Peyer's patch (tissue), 4 donors: ENCODE measurements at regions not wholly inside any gene's neighbourhood (a gene's known extent, or its start where the extent isn't known, plus 50 kb on each side); places are given as distances from the start of the nearest gene placed in this dataset.

Experiments
- DNase-seq, 3 donors: peaks; one replicate each; pipeline ENCODE4 v3.0.0-alpha.2; 2017 to 2019
- H3K27ac ChIP-seq, 4 donors: fragments of 200-600 bp; sonication (generic); one replicate each; pipeline ENCODE4 v1.5.1; 2016 to 2019
- H3K27me3 ChIP-seq, 2 donors: fragments of 200-600 bp; sonication (generic); one replicate each; pipeline ENCODE4 v1.5.1; 2019
- H3K36me3 ChIP-seq, 3 donors: fragments of 200-600 bp; sonication (generic); one replicate each; pipeline ENCODE4 v1.5.1; 2016 to 2019
- H3K4me1 ChIP-seq, 4 donors: fragments of 200-600 bp; sonication (generic); one replicate each; pipeline ENCODE4 v1.5.1; 2016 to 2019
- H3K4me3 ChIP-seq, 4 donors: fragments of 200-600 bp; sonication (generic); 1 replicate in 3 of 4; 2 replicates in 1 of 4; pipeline ENCODE4 v1.5.1; 2016 to 2019; ENCODE audit warnings: mild to moderate bottlenecking in 1 of 4
- H3K9me3 ChIP-seq, 4 donors: fragments of 200-600 bp; sonication (generic); one replicate each; pipeline ENCODE4 v1.5.1; 2016 to 2019; ENCODE audit warnings: mild to moderate bottlenecking in 1 of 4
- POLR2A ChIP-seq, 2 donors: fragments of 450-650 bp; IDR thresholded peaks; one replicate each; pipeline ENCODE4 v1.5.1; 2017; ENCODE audit warnings: antibody characterized with exemption in 2 of 2, mild to moderate bottlenecking in 2 of 2, moderate library complexity in 2 of 2
- TF ChIP-seq, protein P1 (sequence below), 6 experiments: fragments of 450-650 bp in 4 of 6; fragments of 200-600 bp in 2 of 6; sonication (generic) in 1 of 6; IDR thresholded peaks; one replicate each; pipeline ENCODE4 v1.5.1; 2017 to 2019; ENCODE audit warnings: antibody characterized with exemption in 6 of 6, mild to moderate bottlenecking in 3 of 6, moderate library complexity in 1 of 6

- Histone ChIP-seq H3K4me1 (no peaks in the 10 kb centered on the region), H3K36me3 (no peaks in the 10 kb centered on the region), H3K4me3 (no peak overlapping the region), H3K27ac (no peak overlapping the region), H3K9me3 (no peaks in the 10 kb centered on the region), H3K27me3 (no peaks in the 10 kb centered on the region)
- TF ChIP-seq, protein P1, sequence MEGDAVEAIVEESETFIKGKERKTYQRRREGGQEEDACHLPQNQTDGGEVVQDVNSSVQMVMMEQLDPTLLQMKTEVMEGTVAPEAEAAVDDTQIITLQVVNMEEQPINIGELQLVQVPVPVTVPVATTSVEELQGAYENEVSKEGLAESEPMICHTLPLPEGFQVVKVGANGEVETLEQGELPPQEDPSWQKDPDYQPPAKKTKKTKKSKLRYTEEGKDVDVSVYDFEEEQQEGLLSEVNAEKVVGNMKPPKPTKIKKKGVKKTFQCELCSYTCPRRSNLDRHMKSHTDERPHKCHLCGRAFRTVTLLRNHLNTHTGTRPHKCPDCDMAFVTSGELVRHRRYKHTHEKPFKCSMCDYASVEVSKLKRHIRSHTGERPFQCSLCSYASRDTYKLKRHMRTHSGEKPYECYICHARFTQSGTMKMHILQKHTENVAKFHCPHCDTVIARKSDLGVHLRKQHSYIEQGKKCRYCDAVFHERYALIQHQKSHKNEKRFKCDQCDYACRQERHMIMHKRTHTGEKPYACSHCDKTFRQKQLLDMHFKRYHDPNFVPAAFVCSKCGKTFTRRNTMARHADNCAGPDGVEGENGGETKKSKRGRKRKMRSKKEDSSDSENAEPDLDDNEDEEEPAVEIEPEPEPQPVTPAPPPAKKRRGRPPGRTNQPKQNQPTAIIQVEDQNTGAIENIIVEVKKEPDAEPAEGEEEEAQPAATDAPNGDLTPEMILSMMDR (IDR thresholded peaks at IDR 0.05) = no peak
- no peak for TF ChIP-seq POLR2A (IDR thresholded peaks at IDR 0.05)
- no peak for DNase-seq
Observed at GRCh38 chr1:60229821-60230220, 156.3 kb upstream of the C1orf87 start.

DNA sequence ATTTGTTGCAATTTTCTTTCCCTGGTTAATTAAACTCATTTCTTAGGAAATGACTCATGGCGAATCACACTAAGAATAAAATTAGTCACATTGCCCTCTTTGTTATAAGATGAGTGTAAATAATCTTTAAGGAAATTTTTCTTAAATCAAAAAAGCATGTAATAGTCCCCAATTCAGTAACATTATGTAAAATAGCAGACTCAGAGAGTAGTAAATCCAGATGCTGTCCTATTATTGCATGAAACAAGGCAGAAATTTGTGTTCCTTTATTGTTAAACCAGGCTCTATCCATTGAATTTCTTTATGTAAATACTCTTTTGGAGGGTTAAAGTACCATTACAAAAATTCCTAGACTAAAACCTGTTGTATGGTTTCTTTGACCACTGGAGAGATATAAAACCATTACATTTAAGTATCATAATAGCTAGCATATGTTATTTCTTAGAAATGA is 154.5 kb upstream of the C1orf87 start:
- DNase-seq = no peak
- H3K27ac ChIP-seq = no peak overlapping the region
- TF ChIP-seq, protein P1 (IDR thresholded peaks at IDR 0.05) = no peak
- TF ChIP-seq POLR2A (IDR thresholded peaks at IDR 0.05) = no peak
- no peaks in the 10 kb centered on the region for H3K9me3 ChIP-seq
- no peaks in the 10 kb centered on the region for H3K36me3 ChIP-seq
- H3K4me3 ChIP-seq = no peak overlapping the region
- H3K4me1 ChIP-seq = no peaks in the 10 kb centered on the region
- H3K27me3 ChIP-seq = no peaks in the 10 kb centered on the region

DNA sequence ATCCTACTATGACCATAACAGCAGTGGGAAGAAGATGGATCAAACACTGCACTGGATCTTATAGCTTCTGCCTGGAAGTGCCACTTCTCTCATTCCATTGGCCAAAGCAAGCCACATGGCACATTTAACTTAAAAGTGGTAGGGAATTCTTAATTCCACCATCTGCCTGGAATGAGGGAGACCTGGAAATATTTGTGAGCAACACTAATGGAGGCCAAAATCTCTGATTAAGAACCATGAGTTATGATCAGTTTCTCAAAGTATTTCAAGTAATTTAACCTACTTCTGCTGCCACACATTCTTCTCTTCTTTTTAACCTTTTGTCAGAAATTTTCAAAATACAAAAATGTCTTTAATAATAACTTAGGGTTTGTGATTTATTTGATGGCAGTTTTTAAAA is 154.0 kb upstream of the C1orf87 start:
- no peaks in the 10 kb centered on the region for H3K27me3 ChIP-seq
- no peak overlapping the region for H3K27ac ChIP-seq
- no peaks in the 10 kb centered on the region for H3K36me3 ChIP-seq
- no peak for TF ChIP-seq POLR2A (IDR thresholded peaks at IDR 0.05)
- TF ChIP-seq, protein P1 (IDR thresholded peaks at IDR 0.05) = no peak
- no peaks in the 10 kb centered on the region for H3K9me3 ChIP-seq
- no peaks in the 10 kb centered on the region for H3K4me1 ChIP-seq
- DNase-seq = no peak
- no peak overlapping the region for H3K4me3 ChIP-seq

- no peak for TF ChIP-seq POLR2A (IDR thresholded peaks at IDR 0.05)
- TF ChIP-seq, protein P1 (IDR thresholded peaks at IDR 0.05) = no peak
- H3K36me3 ChIP-seq = no peaks in the 10 kb centered on the region
- no peak overlapping the region for H3K27ac ChIP-seq
- H3K4me1 ChIP-seq = no peaks in the 10 kb centered on the region
- DNase-seq = no peak
- no peaks in the 10 kb centered on the region for H3K9me3 ChIP-seq
- H3K4me3 ChIP-seq = no peak overlapping the region
- H3K27me3 ChIP-seq = no peaks in the 10 kb centered on the region
Observed at GRCh38 chr1:60225486-60225885, 151.9 kb upstream of the C1orf87 start.

DNA sequence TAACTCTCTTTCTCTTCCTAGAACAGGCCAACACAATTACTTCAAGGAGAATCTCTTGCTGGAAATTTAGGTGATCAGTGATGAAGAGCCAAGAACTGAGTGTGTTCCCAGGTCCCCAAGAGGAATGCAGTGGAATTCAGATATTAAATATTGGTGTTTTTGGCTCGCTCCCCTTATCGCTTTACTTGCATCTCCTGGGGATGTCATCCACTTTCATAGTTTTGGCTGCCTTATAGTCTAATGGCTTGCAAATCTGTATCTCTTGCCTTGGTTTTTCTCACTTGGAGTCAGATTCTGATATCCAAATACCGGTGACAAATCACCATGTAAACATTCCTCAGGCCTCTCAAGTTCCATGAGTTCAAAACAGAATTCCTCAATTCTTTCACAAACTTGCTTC is 151.0 kb upstream of the C1orf87 start:
- Histone ChIP-seq H3K36me3 (no peaks in the 10 kb centered on the region), H3K9me3 (no peaks in the 10 kb centered on the region), H3K4me1 (no peaks in the 10 kb centered on the region), H3K4me3 (no peak overlapping the region), H3K27me3 (no peaks in the 10 kb centered on the region), H3K27ac (no peak overlapping the region)
- no peak for DNase-seq
- TF ChIP-seq, protein P1 (IDR thresholded peaks at IDR 0.05) = no peak
- no peak for TF ChIP-seq POLR2A (IDR thresholded peaks at IDR 0.05)

DNA sequence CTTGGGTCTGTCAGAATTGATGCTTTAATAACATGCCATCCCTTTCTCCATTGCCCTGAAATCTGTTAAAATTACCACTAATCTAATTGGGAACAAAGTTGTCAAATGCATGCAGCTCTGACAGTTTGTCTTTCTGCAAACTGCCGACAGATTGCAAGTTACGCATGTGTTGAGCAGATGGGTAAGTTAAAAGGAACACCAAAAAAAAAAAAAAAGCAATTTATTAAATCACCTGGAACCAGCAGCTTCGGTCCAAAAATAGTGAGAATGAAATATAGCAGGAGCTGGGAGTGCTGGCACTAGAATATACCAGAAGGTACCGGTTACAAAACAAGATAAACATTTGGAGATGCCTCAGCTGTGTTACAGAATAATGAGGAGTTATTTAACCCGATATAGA is 149.6 kb upstream of the C1orf87 start:
- no peaks in the 10 kb centered on the region for H3K4me1 ChIP-seq
- no peak overlapping the region for H3K4me3 ChIP-seq
- H3K27ac ChIP-seq = no peak overlapping the region
- no peaks in the 10 kb centered on the region for H3K27me3 ChIP-seq
- H3K36me3 ChIP-seq = no peaks in the 10 kb centered on the region
- no peak for TF ChIP-seq POLR2A (IDR thresholded peaks at IDR 0.05)
- TF ChIP-seq, protein P1 (IDR thresholded peaks at IDR 0.05) = no peak
- H3K9me3 ChIP-seq = no peaks in the 10 kb centered on the region
- DNase-seq = no peak
